Liver (tissue), 8 donors: ENCODE measurements at regions not wholly inside any gene's neighbourhood (a gene's known extent, or its start where the extent isn't known, plus 50 kb on each side); places are given as distances from the start of the nearest gene placed in this dataset.

Experiments used
- DNase-seq: peaks from one replicate; pipeline ENCODE4 v3.0.0-alpha.2; 2017; ENCODE audit warnings: low spot score
- H3K27ac ChIP-seq, 2 donors: one replicate each; pipeline ENCODE4 v1.7.0; 2013; ENCODE audit warnings: inconsistent platforms in 2 of 2, low read length in 2 of 2, control low read depth in 1 of 2, low read depth in 1 of 2, mild to moderate bottlenecking in 1 of 2
- H3K27me3 ChIP-seq, 4 donors: one replicate each; pipeline versions ENCODE4 v1.6.1 to v1.7.0; 2013; ENCODE audit warnings: low read length in 3 of 4, inconsistent platforms in 1 of 4, mild to moderate bottlenecking in 1 of 4, moderate library complexity in 1 of 4; ENCODE audit not compliant: control insufficient read depth in 4 of 4, insufficient read depth in 4 of 4
- H3K36me3 ChIP-seq, 4 donors: one replicate each; pipeline versions ENCODE4 v1.6.1 to v1.7.0; 2013; ENCODE audit warnings: low read length in 3 of 4, mild to moderate bottlenecking in 3 of 4, low read depth in 1 of 4, moderate library complexity in 1 of 4; ENCODE audit not compliant: control insufficient read depth in 4 of 4, insufficient read depth in 3 of 4
- H3K4me1 ChIP-seq, 4 donors: one replicate each; pipeline versions ENCODE4 v1.6.1 to v1.7.0; 2013; ENCODE audit warnings: low read length in 3 of 4, mild to moderate bottlenecking in 3 of 4, moderate library complexity in 1 of 4; ENCODE audit not compliant: control insufficient read depth in 4 of 4, insufficient read depth in 4 of 4
- H3K4me3 ChIP-seq, 3 donors: one replicate each; pipeline versions ENCODE4 v1.6.1 to v1.7.0; 2013; ENCODE audit warnings: low read length in 3 of 3, control low read depth in 1 of 3, low read depth in 1 of 3, mild to moderate bottlenecking in 1 of 3
- H3K9ac ChIP-seq, 2 donors: one replicate each; pipeline ENCODE4 v1.7.0; 2013; ENCODE audit warnings: low read length in 2 of 2, mild to moderate bottlenecking in 2 of 2, moderate library complexity in 2 of 2, control low read depth in 1 of 2, low read depth in 1 of 2
- H3K9me3 ChIP-seq, 4 donors: one replicate each; pipeline versions ENCODE4 v1.6.1 to v1.7.0; 2013; ENCODE audit warnings: low read length in 3 of 4; ENCODE audit not compliant: control insufficient read depth in 4 of 4
- EGR1 ChIP-seq, 2 donors: IDR thresholded peaks; 2 replicates each; pipeline ENCODE4 v1.6.1; 2016 to 2018; ENCODE audit warnings: antibody characterized with exemption in 2 of 2, low read depth in 2 of 2
- FOXA1 ChIP-seq: IDR thresholded peaks from 2 replicates; pipeline ENCODE4 v1.6.1; 2016; ENCODE audit warnings: antibody characterized with exemption
- FOXA2 ChIP-seq: IDR thresholded peaks from 2 replicates; pipeline ENCODE4 v1.6.1; 2016; ENCODE audit warnings: antibody characterized with exemption
- GABPA ChIP-seq, 2 donors: IDR thresholded peaks in 1 of 2; conservative IDR thresholded peaks in 1 of 2; 2 replicates each; pipeline ENCODE4 v1.6.1; 2016; ENCODE audit warnings: antibody characterized with exemption in 2 of 2, mild to moderate bottlenecking in 1 of 2, moderate library complexity in 1 of 2
- HNF4A ChIP-seq, 2 donors: conservative IDR thresholded peaks; 2 replicates each; pipeline ENCODE4 v1.6.1; 2016; ENCODE audit warnings: antibody characterized with exemption in 2 of 2, mild to moderate bottlenecking in 2 of 2
- HNF4G ChIP-seq: IDR thresholded peaks from 2 replicates; pipeline ENCODE4 v1.6.1; 2016; ENCODE audit warnings: antibody characterized with exemption
- JUND ChIP-seq, 2 donors: IDR thresholded peaks; 2 replicates each; pipeline ENCODE4 v1.6.1; 2016; ENCODE audit warnings: antibody characterized with exemption in 2 of 2
- NR2F2 ChIP-seq: IDR thresholded peaks from 2 replicates; pipeline ENCODE4 v1.6.1; 2016; ENCODE audit warnings: antibody characterized with exemption
- RAD21 ChIP-seq, 2 donors: IDR thresholded peaks; 2 replicates each; pipeline ENCODE4 v1.6.1; 2016; ENCODE audit warnings: antibody characterized with exemption in 2 of 2, mild to moderate bottlenecking in 2 of 2
- REST ChIP-seq: IDR thresholded peaks from 2 replicates; pipeline ENCODE4 v1.6.1; 2016; ENCODE audit warnings: antibody characterized with exemption, mild to moderate bottlenecking
- RXRA ChIP-seq, 2 donors: IDR thresholded peaks; 2 replicates each; pipeline ENCODE4 v1.6.1; 2017 to 2018; ENCODE audit warnings: antibody characterized with exemption in 2 of 2, mild to moderate bottlenecking in 1 of 2
- SP1 ChIP-seq: IDR thresholded peaks from 2 replicates; pipeline ENCODE4 v1.6.1; 2018; ENCODE audit warnings: antibody characterized with exemption, mild to moderate bottlenecking
- TAF1 ChIP-seq: conservative IDR thresholded peaks from 2 replicates; pipeline ENCODE4 v1.6.1; 2016; ENCODE audit warnings: antibody characterized with exemption, mild to moderate bottlenecking
- YY1 ChIP-seq: IDR thresholded peaks from 2 replicates; pipeline ENCODE4 v1.6.1; 2016; ENCODE audit warnings: antibody characterized with exemption, mild to moderate bottlenecking
- WGBS: extraction: QIAGEN DNeasy Blood & Tissue Kit; methylation state at CpG from one replicate; pipeline ENCODE4 v1.1.7; 2013; 5-methylcytosine and 5-hydroxymethylcytosine counted together
- TF ChIP-seq, protein P1 (sequence below): IDR thresholded peaks from 2 replicates; pipeline ENCODE4 v1.6.1; 2016; ENCODE audit warnings: antibody characterized with exemption
- TF ChIP-seq, protein P2 (sequence below): fragments of 150-350 bp; IDR thresholded peaks from 2 replicates; pipeline ENCODE4 v1.5.1; 2017; ENCODE audit warnings: improper control_type of control experiment, low read depth, low read length; ENCODE audit not compliant: missing input control
- TF ChIP-seq, protein P3 (sequence below): IDR thresholded peaks from 2 replicates; pipeline ENCODE4 v1.6.1; 2016; ENCODE audit warnings: antibody characterized with exemption
- donor health status: healthy.
- donor health status: healthy.
- donor health status: healthy.
- donor health status: healthy.
- donor health status: healthy.

- no peak for DNase-seq
These were observed 82.7 kb upstream of the ZBTB18 start for GRCh38 chr1:243968413-243968812.

More at GRCh38 chr1:243968413-243968812, 82.7 kb upstream of the ZBTB18 start:
- 61% methylated on average over 5 of the region's 5 CpGs for WGBS
- Histone ChIP-seq H3K27me3 (no peaks in the 10 kb centered on the region), H3K27ac (no peak overlapping the region), H3K9me3 (no peaks in the 10 kb centered on the region), H3K36me3 (no peaks in the 10 kb centered on the region), H3K4me3 (no peak overlapping the region), H3K9ac (no peak overlapping the region), H3K4me1 (no peaks in the 10 kb centered on the region)
- TF ChIP-seq RXRA (IDR thresholded peaks at IDR 0.05): peak in 1 of 2 donors; percentile 22
- TF ChIP-seq TAF1: no peak
- no peak for TF ChIP-seq FOXA2
- TF ChIP-seq YY1: peak; percentile 36
- no peak for TF ChIP-seq RAD21 (IDR thresholded peaks at IDR 0.05)
- TF ChIP-seq, protein P1, sequence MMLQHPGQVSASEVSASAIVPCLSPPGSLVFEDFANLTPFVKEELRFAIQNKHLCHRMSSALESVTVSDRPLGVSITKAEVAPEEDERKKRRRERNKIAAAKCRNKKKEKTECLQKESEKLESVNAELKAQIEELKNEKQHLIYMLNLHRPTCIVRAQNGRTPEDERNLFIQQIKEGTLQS: no peak
- TF ChIP-seq JUND (IDR thresholded peaks at IDR 0.05): no peak
- TF ChIP-seq NR2F2: no peak
- no peak for TF ChIP-seq REST
- TF ChIP-seq GABPA (IDR thresholded peaks at IDR 0.05 in 1 of 2, conservative IDR thresholded peaks at IDR 0.05 in 1 of 2): no peak
- TF ChIP-seq, protein P2, sequence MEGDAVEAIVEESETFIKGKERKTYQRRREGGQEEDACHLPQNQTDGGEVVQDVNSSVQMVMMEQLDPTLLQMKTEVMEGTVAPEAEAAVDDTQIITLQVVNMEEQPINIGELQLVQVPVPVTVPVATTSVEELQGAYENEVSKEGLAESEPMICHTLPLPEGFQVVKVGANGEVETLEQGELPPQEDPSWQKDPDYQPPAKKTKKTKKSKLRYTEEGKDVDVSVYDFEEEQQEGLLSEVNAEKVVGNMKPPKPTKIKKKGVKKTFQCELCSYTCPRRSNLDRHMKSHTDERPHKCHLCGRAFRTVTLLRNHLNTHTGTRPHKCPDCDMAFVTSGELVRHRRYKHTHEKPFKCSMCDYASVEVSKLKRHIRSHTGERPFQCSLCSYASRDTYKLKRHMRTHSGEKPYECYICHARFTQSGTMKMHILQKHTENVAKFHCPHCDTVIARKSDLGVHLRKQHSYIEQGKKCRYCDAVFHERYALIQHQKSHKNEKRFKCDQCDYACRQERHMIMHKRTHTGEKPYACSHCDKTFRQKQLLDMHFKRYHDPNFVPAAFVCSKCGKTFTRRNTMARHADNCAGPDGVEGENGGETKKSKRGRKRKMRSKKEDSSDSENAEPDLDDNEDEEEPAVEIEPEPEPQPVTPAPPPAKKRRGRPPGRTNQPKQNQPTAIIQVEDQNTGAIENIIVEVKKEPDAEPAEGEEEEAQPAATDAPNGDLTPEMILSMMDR: no peak
- TF ChIP-seq EGR1 (IDR thresholded peaks at IDR 0.05; ENCODE audit: low read depth in 2 of 2): no peak
- TF ChIP-seq SP1: no peak
- TF ChIP-seq HNF4G: no peak
- no peak for TF ChIP-seq HNF4A (conservative IDR thresholded peaks at IDR 0.05)
- TF ChIP-seq, protein P3, sequence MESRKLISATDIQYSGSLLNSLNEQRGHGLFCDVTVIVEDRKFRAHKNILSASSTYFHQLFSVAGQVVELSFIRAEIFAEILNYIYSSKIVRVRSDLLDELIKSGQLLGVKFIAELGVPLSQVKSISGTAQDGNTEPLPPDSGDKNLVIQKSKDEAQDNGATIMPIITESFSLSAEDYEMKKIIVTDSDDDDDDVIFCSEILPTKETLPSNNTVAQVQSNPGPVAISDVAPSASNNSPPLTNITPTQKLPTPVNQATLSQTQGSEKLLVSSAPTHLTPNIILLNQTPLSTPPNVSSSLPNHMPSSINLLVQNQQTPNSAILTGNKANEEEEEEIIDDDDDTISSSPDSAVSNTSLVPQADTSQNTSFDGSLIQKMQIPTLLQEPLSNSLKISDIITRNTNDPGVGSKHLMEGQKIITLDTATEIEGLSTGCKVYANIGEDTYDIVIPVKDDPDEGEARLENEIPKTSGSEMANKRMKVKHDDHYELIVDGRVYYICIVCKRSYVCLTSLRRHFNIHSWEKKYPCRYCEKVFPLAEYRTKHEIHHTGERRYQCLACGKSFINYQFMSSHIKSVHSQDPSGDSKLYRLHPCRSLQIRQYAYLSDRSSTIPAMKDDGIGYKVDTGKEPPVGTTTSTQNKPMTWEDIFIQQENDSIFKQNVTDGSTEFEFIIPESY: no peak
- no peak for TF ChIP-seq FOXA1
